Thymus (tissue), 11 donors: ENCODE measurements at regions not wholly inside any gene's neighbourhood (a gene's known extent, or its start where the extent isn't known, plus 50 kb on each side); places are given as distances from the start of the nearest gene placed in this dataset.

Experiments used
- DNase-seq, 9 donors: peaks; one replicate each; pipeline ENCODE4 v3.0.0-alpha.2; 2013; ENCODE audit warnings: low spot score in 9 of 9, low read depth in 6 of 9, missing footprints in 1 of 9
- H3K27ac ChIP-seq, 2 donors: one replicate each; pipeline ENCODE4 v1.5.1; 2013; ENCODE audit warnings: control low read depth in 1 of 2, low read depth in 1 of 2, low read length in 1 of 2, mild to moderate bottlenecking in 1 of 2, moderate library complexity in 1 of 2
- H3K27me3 ChIP-seq, 2 donors: one replicate each; pipeline ENCODE4 v1.5.1; 2013; ENCODE audit warnings: low read length in 1 of 2; ENCODE audit not compliant: control insufficient read depth in 2 of 2, insufficient read depth in 1 of 2
- H3K36me3 ChIP-seq, 2 donors: one replicate each; pipeline ENCODE4 v1.5.1; 2013; ENCODE audit warnings: low read length in 1 of 2, mild to moderate bottlenecking in 1 of 2, moderate library complexity in 1 of 2; ENCODE audit not compliant: control insufficient read depth in 2 of 2, insufficient read depth in 2 of 2
- H3K4me1 ChIP-seq, 2 donors: one replicate each; pipeline ENCODE4 v1.5.1; 2013; ENCODE audit warnings: low read length in 2 of 2; ENCODE audit not compliant: control insufficient read depth in 2 of 2, insufficient read depth in 2 of 2
- H3K4me3 ChIP-seq, 2 donors: one replicate each; pipeline ENCODE4 v1.5.1; 2013; ENCODE audit warnings: low read length in 2 of 2, control low read depth in 1 of 2, mild to moderate bottlenecking in 1 of 2
- H3K9me3 ChIP-seq, 2 donors: one replicate each; pipeline ENCODE4 v1.5.1; 2013; ENCODE audit warnings: low read length in 1 of 2, mild to moderate bottlenecking in 1 of 2; ENCODE audit not compliant: control insufficient read depth in 2 of 2, insufficient read depth in 1 of 2
- WGBS: extraction: QIAGEN DNeasy Blood & Tissue Kit; methylation state at CpG from one replicate; pipeline ENCODE4 v1.1.7; 2013; 5-methylcytosine and 5-hydroxymethylcytosine counted together
- donor health status: healthy.

- Histone ChIP-seq H3K4me3 (no peak overlapping the region), H3K4me1 (no peaks in the 10 kb centered on the region), H3K9me3 (no peaks in the 10 kb centered on the region), H3K27ac (no peak overlapping the region), H3K36me3 (no peaks in the 10 kb centered on the region), H3K27me3 (no peaks in the 10 kb centered on the region)
- no peak for DNase-seq
These were observed 104.6 kb downstream of the AMY1C start for GRCh38 chr1:103854279-103854678.

DNA sequence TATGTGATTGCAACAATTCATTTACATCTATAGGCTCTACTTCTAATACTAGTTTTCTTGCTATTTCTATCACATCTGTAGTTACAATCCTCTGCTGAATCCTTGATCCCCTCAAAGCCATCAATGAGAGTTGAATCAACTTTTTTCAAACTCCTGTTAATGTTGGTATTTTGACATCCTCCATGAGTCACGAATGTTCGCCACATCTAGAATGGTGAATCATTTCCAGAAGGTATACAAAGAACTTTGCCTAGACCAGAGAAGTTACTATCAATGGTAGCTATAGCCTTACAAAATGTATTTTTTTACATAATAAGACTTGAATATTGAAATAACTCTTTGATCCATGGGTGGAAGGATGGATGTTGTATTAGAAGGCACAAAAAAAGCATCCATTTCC lies 110.0 kb downstream of the AMY1C start:
- H3K27ac ChIP-seq, result no peak overlapping the region
- H3K4me1 ChIP-seq, result no peaks in the 10 kb centered on the region
- H3K9me3 ChIP-seq, result no peaks in the 10 kb centered on the region
- H3K4me3 ChIP-seq, result no peak overlapping the region
- H3K36me3 ChIP-seq, result no peaks in the 10 kb centered on the region
- no peaks in the 10 kb centered on the region for H3K27me3 ChIP-seq
- WGBS, result 92% methylated on average over 2 of the region's 2 CpGs
- DNase-seq, result no peak

- H3K27me3 ChIP-seq, result no peaks in the 10 kb centered on the region
- no peaks in the 10 kb centered on the region for H3K4me1 ChIP-seq
- H3K27ac ChIP-seq, result no peak overlapping the region
- no peaks in the 10 kb centered on the region for H3K9me3 ChIP-seq
- WGBS, result 82% methylated on average over 3 of the region's 3 CpGs
- H3K4me3 ChIP-seq, result no peak overlapping the region
- no peaks in the 10 kb centered on the region for H3K36me3 ChIP-seq
- no peak for DNase-seq
These were observed 149.1 kb downstream of the AMY1C start for GRCh38 chr1:103898576-103899345.

DNA sequence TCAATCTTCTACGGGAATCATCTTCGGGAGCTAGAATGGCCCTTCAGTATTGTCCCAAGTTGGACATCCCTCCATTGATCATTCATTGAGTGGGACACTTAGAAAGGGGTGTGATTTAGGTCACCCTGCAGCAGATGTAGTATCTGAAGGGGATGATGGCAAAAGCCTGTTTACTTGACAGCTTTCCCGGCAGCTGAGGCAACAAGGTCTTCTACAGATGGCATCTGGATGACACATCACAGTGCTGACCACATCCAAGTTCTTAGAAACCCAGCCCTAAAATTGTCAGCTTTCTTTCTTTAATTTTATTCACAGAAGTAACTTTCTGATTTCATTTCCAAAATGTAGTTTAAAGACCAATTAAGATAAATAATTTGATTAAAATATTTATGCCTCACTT lies 150.3 kb downstream of the AMY1C start:
- Histone ChIP-seq H3K4me3 (no peak overlapping the region), H3K36me3 (no peaks in the 10 kb centered on the region), H3K27me3 (no peaks in the 10 kb centered on the region), H3K27ac (no peak overlapping the region), H3K4me1 (no peaks in the 10 kb centered on the region), H3K9me3 (no peaks in the 10 kb centered on the region)
- no peak for DNase-seq
- 95% methylated on average over 3 of the region's 3 CpGs for WGBS

- Histone ChIP-seq H3K4me1 (no peaks in the 10 kb centered on the region), H3K9me3 (no peaks in the 10 kb centered on the region), H3K27me3 (no peaks in the 10 kb centered on the region), H3K4me3 (no peak overlapping the region), H3K36me3 (no peaks in the 10 kb centered on the region), H3K27ac (no peak overlapping the region)
- WGBS, result 82% methylated on average over 4 of the region's 4 CpGs
- no peak for DNase-seq
These were observed 151.4 kb downstream of the AMY1C start for GRCh38 chr1:103901072-103901471.

DNA sequence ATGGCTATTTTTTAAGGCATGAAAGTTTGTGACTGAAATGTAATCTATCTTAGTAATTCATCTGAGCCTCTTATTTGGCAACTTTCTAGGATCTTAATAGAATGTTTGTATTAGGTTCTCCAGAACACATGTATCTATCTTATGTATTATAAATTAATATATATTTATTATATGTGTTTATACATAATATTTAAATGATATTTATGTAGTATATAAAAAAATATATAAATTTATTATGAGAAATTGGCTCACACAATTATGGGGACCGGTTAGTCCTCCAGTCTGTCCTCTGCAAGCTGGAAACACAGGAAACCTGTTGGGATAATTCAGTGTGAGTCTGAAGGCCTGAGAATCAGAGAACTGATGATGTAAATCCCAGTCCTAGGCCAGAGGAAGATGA lies 155.7 kb downstream of the AMY1C start:
- no peaks in the 10 kb centered on the region for H3K9me3 ChIP-seq
- H3K4me3 ChIP-seq, result no peak overlapping the region
- no peak for DNase-seq
- H3K27me3 ChIP-seq, result no peaks in the 10 kb centered on the region
- H3K27ac ChIP-seq, result no peak overlapping the region
- H3K4me1 ChIP-seq, result no peaks in the 10 kb centered on the region
- WGBS, result 96% methylated on average over 1 of the region's 1 CpG
- H3K36me3 ChIP-seq, result no peaks in the 10 kb centered on the region

GRCh38 chr1:103911450-103911849 lies 161.8 kb downstream of the AMY1C start:
- Histone ChIP-seq H3K36me3 (no peaks in the 10 kb centered on the region), H3K4me3 (no peak overlapping the region), H3K27me3 (no peaks in the 10 kb centered on the region), H3K4me1 (no peaks in the 10 kb centered on the region), H3K9me3 (no peaks in the 10 kb centered on the region), H3K27ac (no peak overlapping the region)
- WGBS, result 93% methylated on average over 2 of the region's 2 CpGs
- DNase-seq, result no peak

DNA sequence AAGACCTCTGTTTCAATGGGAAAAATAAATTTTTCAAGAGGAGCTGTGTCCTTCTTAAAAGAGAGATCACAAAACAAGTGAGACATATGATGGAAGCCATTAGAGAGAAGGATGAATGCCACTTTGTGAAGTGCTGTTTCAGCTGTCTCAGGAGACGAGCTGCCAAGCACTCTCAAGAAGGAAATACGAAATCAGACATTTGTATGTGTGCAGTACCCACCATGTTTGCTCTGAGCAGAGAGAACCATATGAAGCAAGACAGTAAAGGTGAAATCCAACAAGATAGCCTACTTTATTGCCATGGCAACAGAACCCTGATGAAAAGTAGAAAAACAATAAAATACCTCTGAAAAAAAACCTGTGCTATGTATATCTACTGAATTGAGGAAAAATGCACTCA lies 168.1 kb downstream of the AMY1C start:
- WGBS, result 71% methylated on average over 2 of the region's 2 CpGs
- H3K27me3 ChIP-seq, result no peaks in the 10 kb centered on the region
- H3K4me1 ChIP-seq, result no peaks in the 10 kb centered on the region
- no peaks in the 10 kb centered on the region for H3K36me3 ChIP-seq
- no peak overlapping the region for H3K27ac ChIP-seq
- no peak for DNase-seq
- no peaks in the 10 kb centered on the region for H3K9me3 ChIP-seq
- H3K4me3 ChIP-seq, result no peak overlapping the region

GRCh38 chr1:103931891-103932290 lies 182.2 kb downstream of the AMY1C start:
- Histone ChIP-seq H3K27ac (no peak overlapping the region), H3K27me3 (no peaks in the 10 kb centered on the region), H3K9me3 (no peaks in the 10 kb centered on the region), H3K4me1 (no peaks in the 10 kb centered on the region), H3K36me3 (no peaks in the 10 kb centered on the region), H3K4me3 (no peak overlapping the region)
- DNase-seq, result no peak
- 92% methylated on average over 1 of the region's 1 CpG for WGBS
